ENCODE measurements at regions not wholly inside any gene's neighbourhood (a gene's known extent, or its start where the extent isn't known, plus 50 kb on each side); places are given as distances from the start of the nearest gene placed in this dataset.

- TF ChIP-seq CTCF (IDR thresholded peaks at IDR 0.05; ENCODE audit: low read depth, low read length) (no peak), EZH2phosphoT487 (IDR thresholded peaks at IDR 0.05; ENCODE audit: low read depth) (no peak)
These were observed 1421.1 kb downstream of the PLA2G4A start for GRCh38 chr1:188249811-188250210.

Data from OCI-LY3 (cell line).